Endothelial cell of umbilical vein (primary cell): ENCODE measurements at regions not wholly inside any gene's neighbourhood (a gene's known extent, or its start where the extent isn't known, plus 50 kb on each side); places are given as distances from the start of the nearest gene placed in this dataset.
"Not testable (repeated sequence)": the region's sequence is repeated elsewhere in the genome, so short reads cannot be mapped to it uniquely, and the experiment has no call there.

Experiments
- CTCF ChIP-seq, 2 donors: IDR thresholded peaks; 1 replicate in 1 of 2; 2 replicates in 1 of 2; pipeline ENCODE4 v1.5.1; 2011; ENCODE audit warnings: low read length in 2 of 2, mild to moderate bottlenecking in 2 of 2, moderate library complexity in 2 of 2, control low read depth in 1 of 2, inconsistent platforms in 1 of 2, low read depth in 1 of 2; ENCODE audit not compliant: insufficient read depth in 1 of 2; ENCODE audit errors: extremely low read depth in 1 of 2
- EZH2 ChIP-seq: IDR thresholded peaks from 2 replicates; pipeline ENCODE4 v1.6.1; 2012; ENCODE audit warnings: borderline replicate concordance, low read depth, mild to moderate bottlenecking, moderate library complexity, low read length, inconsistent platforms; ENCODE audit not compliant: severe bottlenecking
- JUN ChIP-seq: IDR thresholded peaks from 2 replicates; pipeline ENCODE4 v1.6.1; 2011; ENCODE audit warnings: borderline replicate concordance, low read depth; ENCODE audit not compliant: insufficient read length, insufficient read depth
- POLR2A ChIP-seq: IDR thresholded peaks from 2 replicates; pipeline ENCODE4 v1.6.1; 2012; ENCODE audit warnings: low read depth, mild to moderate bottlenecking, control low read depth, low read length
- POLR2AphosphoS5 ChIP-seq: IDR thresholded peaks from 2 replicates; pipeline ENCODE4 v1.6.1; 2012; ENCODE audit warnings: low read depth, mild to moderate bottlenecking, control low read depth, low read length, moderate library complexity; ENCODE audit not compliant: insufficient read depth
- TF ChIP-seq, protein P1 (sequence below): IDR thresholded peaks from 2 replicates; pipeline ENCODE4 v1.6.1; 2011; ENCODE audit not compliant: insufficient read depth, insufficient read length

- not testable (repeated sequence) for TF ChIP-seq JUN; CTCF (IDR thresholded peaks at IDR 0.05; ENCODE audit: extremely low read depth in 1 of 2, insufficient read depth in 1 of 2, low read depth in 1 of 2, low read length in 2 of 2); POLR2AphosphoS5; POLR2A; EZH2
- TF ChIP-seq, protein P1, sequence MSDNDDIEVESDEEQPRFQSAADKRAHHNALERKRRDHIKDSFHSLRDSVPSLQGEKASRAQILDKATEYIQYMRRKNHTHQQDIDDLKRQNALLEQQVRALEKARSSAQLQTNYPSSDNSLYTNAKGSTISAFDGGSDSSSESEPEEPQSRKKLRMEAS: not testable (repeated sequence)
Observed at GRCh38 chr7:39984-40740, 152.2 kb upstream of the FAM20C start.
